ENCODE measurements at regions not wholly inside any gene's neighbourhood (a gene's known extent, or its start where the extent isn't known, plus 50 kb on each side); places are given as distances from the start of the nearest gene placed in this dataset.
"Not testable (repeated sequence)": the region's sequence is repeated elsewhere in the genome, so short reads cannot be mapped to it uniquely, and the experiment has no call there.

GRCh38 chr6:113696960-113697359 lies 160.2 kb upstream of the MARCKS start:
- DNase-seq = no peak

- no peak for DNase-seq
Measured at GRCh38 chr6:113697632-113698410, 159.3 kb upstream of the MARCKS start.

- DNase-seq = no peak
Measured at GRCh38 chr6:113699239-113699638, 157.9 kb upstream of the MARCKS start.

GRCh38 chr6:113701552-113702254 lies 155.4 kb upstream of the MARCKS start:
- no peak for DNase-seq

- DNase-seq = no peak
Measured at GRCh38 chr6:113707194-113707593, 150.0 kb upstream of the MARCKS start.

- no peak for DNase-seq
Measured at GRCh38 chr6:113709936-113710509, 147.1 kb upstream of the MARCKS start.

GRCh38 chr6:113713665-113714064 lies 143.5 kb upstream of the MARCKS start:
- no peak for DNase-seq

GRCh38 chr6:113718588-113718987 lies 138.6 kb upstream of the MARCKS start:
- no peak for DNase-seq

- DNase-seq = no peak
Measured at GRCh38 chr6:113719064-113719463, 138.1 kb upstream of the MARCKS start.

GRCh38 chr6:113719545-113719944 lies 137.6 kb upstream of the MARCKS start:
- no peak for DNase-seq

- DNase-seq = no peak
Measured at GRCh38 chr6:113723182-113723581, 134.0 kb upstream of the MARCKS start.

GRCh38 chr6:113724927-113725326 lies 132.2 kb upstream of the MARCKS start:
- not testable (repeated sequence) for DNase-seq

GRCh38 chr6:113731541-113731940 lies 125.6 kb upstream of the MARCKS start:
- DNase-seq = no peak

GRCh38 chr6:113732384-113732966 lies 124.7 kb upstream of the MARCKS start:
- DNase-seq = no peak

- DNase-seq = no peak
Measured at GRCh38 chr6:113733381-113733780, 123.8 kb upstream of the MARCKS start.

- DNase-seq = no peak
Measured at GRCh38 chr6:113734982-113735381, 122.2 kb upstream of the MARCKS start.

- no peak for DNase-seq
Measured at GRCh38 chr6:113735491-113735890, 121.7 kb upstream of the MARCKS start.

- no peak for DNase-seq
Measured at GRCh38 chr6:113736978-113737377, 120.2 kb upstream of the MARCKS start.

GRCh38 chr6:113739041-113739655 lies 118.0 kb upstream of the MARCKS start:
- no peak for DNase-seq

GRCh38 chr6:113741651-113742050 lies 115.5 kb upstream of the MARCKS start:
- no peak for DNase-seq

- DNase-seq = no peak
Measured at GRCh38 chr6:113742342-113742741, 114.8 kb upstream of the MARCKS start.

GRCh38 chr6:113744861-113745260 lies 112.3 kb upstream of the MARCKS start:
- no peak for DNase-seq

GRCh38 chr6:113750151-113750855 lies 106.8 kb upstream of the MARCKS start:
- DNase-seq = no peak

All from activated naive CD4-positive, alpha-beta T cell treated with Interleukin-2 at 50 U/mL for 16 hours (primary cell).